ENCODE measurements at regions not wholly inside any gene's neighbourhood (a gene's known extent, or its start where the extent isn't known, plus 50 kb on each side); places are given as distances from the start of the nearest gene placed in this dataset.

GRCh38 chrX:122184791-122185190 is 999.3 kb upstream of the GRIA3 start:
- no peaks in the 10 kb centered on the region for H3K36me3 ChIP-seq (replicated peaks in 1 of 2; ENCODE audit: control insufficient read depth in 1 of 2, insufficient read depth in 2 of 2, low read length in 2 of 2)
- DNase-seq = no peak
- H3K4me3 ChIP-seq (replicated peaks in 1 of 3; ENCODE audit: low read depth in 2 of 3, low read length in 3 of 3) = no peak overlapping the region
- no peak overlapping the region for H3K9ac ChIP-seq (ENCODE audit: insufficient read depth, low read length, poor library complexity, severe bottlenecking)
- no peak for TF ChIP-seq CTCF (IDR thresholded peaks at IDR 0.05)
- Mint-ChIP-seq H3K4me1 (no peaks in the 10 kb centered on the region), H3K27ac (no peak overlapping the region), H3K36me3 (no peaks in the 10 kb centered on the region), H3K9me3 (peaks cover 0 to 12% (median 3%) of the 10 kb centered on the region in 7 donors), H3K27me3 (ENCODE audit: low read depth in 3 of 3) (no peaks in the 10 kb centered on the region), H3K4me3 (no peak overlapping the region)
- no peaks in the 10 kb centered on the region for H3K4me1 ChIP-seq (ENCODE audit: control insufficient read depth in 1 of 2, insufficient read depth in 2 of 2, low read length in 2 of 2)
- no peaks in the 10 kb centered on the region for H4K20me1 ChIP-seq (ENCODE audit: insufficient read depth, low read length)
- H3K4me2 ChIP-seq (replicated peaks; ENCODE audit: extremely low read depth, low read length, poor library complexity, severe bottlenecking) = no peak overlapping the region
- H3K9me3 ChIP-seq (replicated peaks in 1 of 2; ENCODE audit: control insufficient read depth in 1 of 2, insufficient read depth in 1 of 2, low read length in 2 of 2) = peaks cover 0 to 4% of the 10 kb centered on the region in 2 donors
- no peaks in the 10 kb centered on the region for H3K79me2 ChIP-seq (ENCODE audit: insufficient read depth, low read length)
- H3K27me3 ChIP-seq (ENCODE audit: control insufficient read depth in 2 of 2, insufficient read depth in 2 of 2, low read length in 2 of 2) = no peaks in the 10 kb centered on the region
- no CpG with 5 or more reads among the region's 1 CpG for WGBS (ENCODE audit: insufficient coverage)
- intact Hi-C loops (cut with micrococcal nuclease) = no loop called here
- no peak overlapping the region for H3K27ac ChIP-seq (ENCODE audit: low read depth in 1 of 2, low read length in 2 of 2)
- H2AFZ ChIP-seq (ENCODE audit: insufficient read depth, low read depth, low read length, poor library complexity, severe bottlenecking) = no peak overlapping the region

DNA sequence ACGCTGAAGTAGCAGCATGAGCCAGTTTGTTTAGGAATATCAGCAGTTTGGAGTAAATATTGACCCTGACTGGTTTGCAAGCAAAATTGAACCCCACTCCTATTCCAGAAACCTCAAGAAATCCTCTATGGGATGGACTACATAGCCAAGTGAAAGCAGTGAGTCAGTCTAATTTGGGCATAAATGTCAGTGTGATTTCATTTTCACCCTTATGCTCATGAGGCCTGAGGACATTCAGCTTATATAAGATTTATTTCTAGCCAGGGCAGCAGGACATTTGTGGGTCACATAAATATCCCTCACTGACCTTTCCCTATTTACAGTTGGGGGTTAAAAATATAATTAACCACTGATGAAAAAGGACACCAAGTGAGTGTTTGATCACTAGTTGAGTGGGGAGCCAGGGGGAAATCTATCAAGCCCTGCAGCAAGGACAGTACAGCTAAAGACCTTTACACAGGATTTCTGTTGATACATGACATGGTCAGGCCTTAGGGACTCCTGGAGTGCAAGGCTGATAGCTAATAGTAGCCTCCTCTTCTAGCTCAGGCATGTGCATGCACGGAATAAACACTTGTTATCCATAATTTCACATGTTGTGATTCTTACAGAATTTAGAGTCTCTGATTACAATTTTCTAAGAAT is 996.9 kb upstream of the GRIA3 start:
- no peaks in the 10 kb centered on the region for H3K27me3 Mint-ChIP-seq (ENCODE audit: low read depth in 3 of 3)
- no peak for DNase-seq
- no peak overlapping the region for H3K4me3 Mint-ChIP-seq
- no CpG with 5 or more reads among the region's 2 CpGs for WGBS (ENCODE audit: insufficient coverage)
- H3K9ac ChIP-seq (ENCODE audit: insufficient read depth, low read length, poor library complexity, severe bottlenecking) = no peak overlapping the region
- no peak for TF ChIP-seq CTCF (IDR thresholded peaks at IDR 0.05)
- no peaks in the 10 kb centered on the region for H3K36me3 Mint-ChIP-seq
- no peaks in the 10 kb centered on the region for H3K4me1 ChIP-seq (ENCODE audit: control insufficient read depth in 1 of 2, insufficient read depth in 2 of 2, low read length in 2 of 2)
- no peaks in the 10 kb centered on the region for H3K4me1 Mint-ChIP-seq
- H3K27ac Mint-ChIP-seq = no peak overlapping the region
- peaks cover 0 to 4% of the 10 kb centered on the region in 2 donors for H3K9me3 ChIP-seq (replicated peaks in 1 of 2; ENCODE audit: control insufficient read depth in 1 of 2, insufficient read depth in 1 of 2, low read length in 2 of 2)
- no peaks in the 10 kb centered on the region for H3K36me3 ChIP-seq (replicated peaks in 1 of 2; ENCODE audit: control insufficient read depth in 1 of 2, insufficient read depth in 2 of 2, low read length in 2 of 2)
- H3K4me3 ChIP-seq (replicated peaks in 1 of 3; ENCODE audit: low read depth in 2 of 3, low read length in 3 of 3) = no peak overlapping the region
- no peak overlapping the region for H3K27ac ChIP-seq (ENCODE audit: low read depth in 1 of 2, low read length in 2 of 2)
- no peak overlapping the region for H2AFZ ChIP-seq (ENCODE audit: insufficient read depth, low read depth, low read length, poor library complexity, severe bottlenecking)
- peaks cover 0 to 12% (median 3%) of the 10 kb centered on the region in 7 donors for H3K9me3 Mint-ChIP-seq
- H3K4me2 ChIP-seq (replicated peaks; ENCODE audit: extremely low read depth, low read length, poor library complexity, severe bottlenecking) = no peak overlapping the region
- H3K79me2 ChIP-seq (ENCODE audit: insufficient read depth, low read length) = no peaks in the 10 kb centered on the region
- H4K20me1 ChIP-seq (ENCODE audit: insufficient read depth, low read length) = no peaks in the 10 kb centered on the region
- H3K27me3 ChIP-seq (ENCODE audit: control insufficient read depth in 2 of 2, insufficient read depth in 2 of 2, low read length in 2 of 2) = no peaks in the 10 kb centered on the region
- intact Hi-C loops (cut with micrococcal nuclease) = no loop called here

All from CD14-positive monocyte (primary cell).